Liver (tissue), 8 donors: ENCODE measurements at regions not wholly inside any gene's neighbourhood (a gene's known extent, or its start where the extent isn't known, plus 50 kb on each side); places are given as distances from the start of the nearest gene placed in this dataset.
A peak's percentile ranks its signal among the peaks of the same experiment; 100 is the strongest.

Experiments
- DNase-seq: peaks from one replicate; pipeline ENCODE4 v3.0.0-alpha.2; 2017; ENCODE audit warnings: low spot score
- H3K27ac ChIP-seq, 2 donors: one replicate each; pipeline ENCODE4 v1.7.0; 2013; ENCODE audit warnings: inconsistent platforms in 2 of 2, low read length in 2 of 2, control low read depth in 1 of 2, low read depth in 1 of 2, mild to moderate bottlenecking in 1 of 2
- H3K27me3 ChIP-seq, 4 donors: one replicate each; pipeline versions ENCODE4 v1.6.1 to v1.7.0; 2013; ENCODE audit warnings: low read length in 3 of 4, inconsistent platforms in 1 of 4, mild to moderate bottlenecking in 1 of 4, moderate library complexity in 1 of 4; ENCODE audit not compliant: control insufficient read depth in 4 of 4, insufficient read depth in 4 of 4
- H3K36me3 ChIP-seq, 4 donors: one replicate each; pipeline versions ENCODE4 v1.6.1 to v1.7.0; 2013; ENCODE audit warnings: low read length in 3 of 4, mild to moderate bottlenecking in 3 of 4, low read depth in 1 of 4, moderate library complexity in 1 of 4; ENCODE audit not compliant: control insufficient read depth in 4 of 4, insufficient read depth in 3 of 4
- H3K4me1 ChIP-seq, 4 donors: one replicate each; pipeline versions ENCODE4 v1.6.1 to v1.7.0; 2013; ENCODE audit warnings: low read length in 3 of 4, mild to moderate bottlenecking in 3 of 4, moderate library complexity in 1 of 4; ENCODE audit not compliant: control insufficient read depth in 4 of 4, insufficient read depth in 4 of 4
- H3K4me3 ChIP-seq, 3 donors: one replicate each; pipeline versions ENCODE4 v1.6.1 to v1.7.0; 2013; ENCODE audit warnings: low read length in 3 of 3, control low read depth in 1 of 3, low read depth in 1 of 3, mild to moderate bottlenecking in 1 of 3
- H3K9ac ChIP-seq, 2 donors: one replicate each; pipeline ENCODE4 v1.7.0; 2013; ENCODE audit warnings: low read length in 2 of 2, mild to moderate bottlenecking in 2 of 2, moderate library complexity in 2 of 2, control low read depth in 1 of 2, low read depth in 1 of 2
- H3K9me3 ChIP-seq, 4 donors: one replicate each; pipeline versions ENCODE4 v1.6.1 to v1.7.0; 2013; ENCODE audit warnings: low read length in 3 of 4; ENCODE audit not compliant: control insufficient read depth in 4 of 4
- ATF3 ChIP-seq: IDR thresholded peaks from 2 replicates; pipeline ENCODE4 v1.6.1; 2016; ENCODE audit warnings: antibody characterized with exemption
- CTCF ChIP-seq: fragments of 150-350 bp; IDR thresholded peaks from 2 replicates; pipeline ENCODE4 v1.5.1; 2017; ENCODE audit warnings: improper control_type of control experiment, low read depth, low read length; ENCODE audit not compliant: missing input control
- EGR1 ChIP-seq, 2 donors: IDR thresholded peaks; 2 replicates each; pipeline ENCODE4 v1.6.1; 2016 to 2018; ENCODE audit warnings: antibody characterized with exemption in 2 of 2, low read depth in 2 of 2
- FOXA1 ChIP-seq: IDR thresholded peaks from 2 replicates; pipeline ENCODE4 v1.6.1; 2016; ENCODE audit warnings: antibody characterized with exemption
- FOXA2 ChIP-seq: IDR thresholded peaks from 2 replicates; pipeline ENCODE4 v1.6.1; 2016; ENCODE audit warnings: antibody characterized with exemption
- GABPA ChIP-seq, 2 donors: IDR thresholded peaks in 1 of 2; conservative IDR thresholded peaks in 1 of 2; 2 replicates each; pipeline ENCODE4 v1.6.1; 2016; ENCODE audit warnings: antibody characterized with exemption in 2 of 2, mild to moderate bottlenecking in 1 of 2, moderate library complexity in 1 of 2
- HNF4A ChIP-seq, 2 donors: conservative IDR thresholded peaks; 2 replicates each; pipeline ENCODE4 v1.6.1; 2016; ENCODE audit warnings: antibody characterized with exemption in 2 of 2, mild to moderate bottlenecking in 2 of 2
- HNF4G ChIP-seq: IDR thresholded peaks from 2 replicates; pipeline ENCODE4 v1.6.1; 2016; ENCODE audit warnings: antibody characterized with exemption
- JUND ChIP-seq, 2 donors: IDR thresholded peaks; 2 replicates each; pipeline ENCODE4 v1.6.1; 2016; ENCODE audit warnings: antibody characterized with exemption in 2 of 2
- MAX ChIP-seq: IDR thresholded peaks from 2 replicates; pipeline ENCODE4 v1.6.1; 2016; ENCODE audit warnings: antibody characterized with exemption
- NR2F2 ChIP-seq: IDR thresholded peaks from 2 replicates; pipeline ENCODE4 v1.6.1; 2016; ENCODE audit warnings: antibody characterized with exemption
- RAD21 ChIP-seq, 2 donors: IDR thresholded peaks; 2 replicates each; pipeline ENCODE4 v1.6.1; 2016; ENCODE audit warnings: antibody characterized with exemption in 2 of 2, mild to moderate bottlenecking in 2 of 2
- REST ChIP-seq: IDR thresholded peaks from 2 replicates; pipeline ENCODE4 v1.6.1; 2016; ENCODE audit warnings: antibody characterized with exemption, mild to moderate bottlenecking
- RXRA ChIP-seq, 2 donors: IDR thresholded peaks; 2 replicates each; pipeline ENCODE4 v1.6.1; 2017 to 2018; ENCODE audit warnings: antibody characterized with exemption in 2 of 2, mild to moderate bottlenecking in 1 of 2
- SP1 ChIP-seq: IDR thresholded peaks from 2 replicates; pipeline ENCODE4 v1.6.1; 2018; ENCODE audit warnings: antibody characterized with exemption, mild to moderate bottlenecking
- TAF1 ChIP-seq: conservative IDR thresholded peaks from 2 replicates; pipeline ENCODE4 v1.6.1; 2016; ENCODE audit warnings: antibody characterized with exemption, mild to moderate bottlenecking
- YY1 ChIP-seq: IDR thresholded peaks from 2 replicates; pipeline ENCODE4 v1.6.1; 2016; ENCODE audit warnings: antibody characterized with exemption, mild to moderate bottlenecking
- ZBTB33 ChIP-seq: IDR thresholded peaks from 2 replicates; pipeline ENCODE4 v1.6.1; 2016; ENCODE audit warnings: antibody characterized with exemption
- WGBS: extraction: QIAGEN DNeasy Blood & Tissue Kit; methylation state at CpG from one replicate; pipeline ENCODE4 v1.1.7; 2013; 5-methylcytosine and 5-hydroxymethylcytosine counted together
- donor health status: healthy.
- donor health status: healthy.
- donor health status: healthy.
- donor health status: healthy.
- donor health status: healthy.

- 66% methylated on average over 3 of the region's 3 CpGs for WGBS
- no peaks in the 10 kb centered on the region for H3K27me3 ChIP-seq
- H3K36me3 ChIP-seq, result no peaks in the 10 kb centered on the region
- H3K27ac ChIP-seq, result no peak overlapping the region
- no peak overlapping the region for H3K4me3 ChIP-seq
- no peak for DNase-seq
- H3K9me3 ChIP-seq, result no peaks in the 10 kb centered on the region
- H3K4me1 ChIP-seq, result peaks cover 0 to 3% (median 1%) of the 10 kb centered on the region in 4 donors
- TF ChIP-seq ZBTB33 (no peak), RAD21 (IDR thresholded peaks at IDR 0.05) (no peak), MAX (no peak), RXRA (IDR thresholded peaks at IDR 0.05) (no peak), FOXA2 (no peak), GABPA (IDR thresholded peaks at IDR 0.05 in 1 of 2, conservative IDR thresholded peaks at IDR 0.05 in 1 of 2) (no peak), NR2F2 (no peak), REST (no peak), FOXA1 (no peak), YY1 (no peak), JUND (IDR thresholded peaks at IDR 0.05) (no peak), HNF4G (no peak), CTCF (no peak), EGR1 (IDR thresholded peaks at IDR 0.05; ENCODE audit: low read depth in 2 of 2) (no peak), SP1 (no peak)
- H3K9ac ChIP-seq, result no peak overlapping the region
These were observed 495.2 kb downstream of the GADD45G start for GRCh38 chr9:90100014-90100413.

- TF ChIP-seq HNF4A (conservative IDR thresholded peaks at IDR 0.05) (peak; percentile 13 to 19), ATF3 (no peak), TAF1 (no peak), RXRA (IDR thresholded peaks at IDR 0.05) (peak in 1 of 2 donors; percentile 10), CTCF (peak; percentile 90), GABPA (IDR thresholded peaks at IDR 0.05 in 1 of 2, conservative IDR thresholded peaks at IDR 0.05 in 1 of 2) (no peak), EGR1 (IDR thresholded peaks at IDR 0.05; ENCODE audit: low read depth in 2 of 2) (no peak), FOXA2 (peak; percentile 5), RAD21 (IDR thresholded peaks at IDR 0.05) (peak; percentile 99 to 100), JUND (IDR thresholded peaks at IDR 0.05) (peak in 1 of 2 donors; percentile 19), REST (no peak)
These were observed 497.6 kb downstream of the GADD45G start for GRCh38 chr9:90102292-90102901.

More at GRCh38 chr9:90102292-90102901, 497.6 kb downstream of the GADD45G start:
- WGBS, result 15% methylated on average over 6 of the region's 6 CpGs
- H3K9me3 ChIP-seq, result no peaks in the 10 kb centered on the region
- no peak overlapping the region for H3K27ac ChIP-seq
- no peaks in the 10 kb centered on the region for H3K27me3 ChIP-seq
- no peak overlapping the region for H3K9ac ChIP-seq
- H3K4me1 ChIP-seq, result peaks cover 0 to 9% (median 2%) of the 10 kb centered on the region in 4 donors
- no peak overlapping the region for H3K4me3 ChIP-seq
- peak; percentile 66 for DNase-seq
- no peaks in the 10 kb centered on the region for H3K36me3 ChIP-seq
